Astrocyte (in vitro differentiated cells and primary cell): ENCODE measurements at regions not wholly inside any gene's neighbourhood (a gene's known extent, or its start where the extent isn't known, plus 50 kb on each side); places are given as distances from the start of the nearest gene placed in this dataset.

Experiments
- EZH2 ChIP-seq: IDR thresholded peaks from 2 replicates; pipeline ENCODE4 v1.6.1; 2012; ENCODE audit warnings: mild to moderate bottlenecking, low read length, inconsistent platforms; ENCODE audit not compliant: insufficient read depth
- TF ChIP-seq, protein P1 (sequence below): IDR thresholded peaks from 2 replicates; pipeline ENCODE4 v1.5.1; 2011; ENCODE audit warnings: low read depth, mild to moderate bottlenecking, inconsistent platforms, low read length, moderate library complexity; ENCODE audit not compliant: insufficient read depth

DNA sequence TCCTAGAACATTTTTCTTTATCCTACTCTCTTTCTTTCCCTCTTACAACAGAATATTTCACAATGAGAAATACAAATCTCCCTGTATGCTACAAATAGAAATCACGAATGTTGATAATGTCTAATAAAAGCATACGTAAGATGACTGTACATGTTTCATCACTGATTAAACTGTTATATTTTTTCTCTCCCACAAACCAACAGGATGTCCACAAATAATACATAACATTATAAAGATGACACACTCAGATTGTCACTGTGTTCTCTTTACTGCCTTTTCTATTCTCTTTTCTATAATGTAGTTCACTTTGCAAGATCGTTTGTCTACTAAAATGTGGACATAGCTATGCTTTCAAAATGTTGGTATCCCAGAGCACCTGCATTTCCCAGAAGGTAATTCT is 90.7 kb upstream of the PARP8 start:
- TF ChIP-seq, protein P1, sequence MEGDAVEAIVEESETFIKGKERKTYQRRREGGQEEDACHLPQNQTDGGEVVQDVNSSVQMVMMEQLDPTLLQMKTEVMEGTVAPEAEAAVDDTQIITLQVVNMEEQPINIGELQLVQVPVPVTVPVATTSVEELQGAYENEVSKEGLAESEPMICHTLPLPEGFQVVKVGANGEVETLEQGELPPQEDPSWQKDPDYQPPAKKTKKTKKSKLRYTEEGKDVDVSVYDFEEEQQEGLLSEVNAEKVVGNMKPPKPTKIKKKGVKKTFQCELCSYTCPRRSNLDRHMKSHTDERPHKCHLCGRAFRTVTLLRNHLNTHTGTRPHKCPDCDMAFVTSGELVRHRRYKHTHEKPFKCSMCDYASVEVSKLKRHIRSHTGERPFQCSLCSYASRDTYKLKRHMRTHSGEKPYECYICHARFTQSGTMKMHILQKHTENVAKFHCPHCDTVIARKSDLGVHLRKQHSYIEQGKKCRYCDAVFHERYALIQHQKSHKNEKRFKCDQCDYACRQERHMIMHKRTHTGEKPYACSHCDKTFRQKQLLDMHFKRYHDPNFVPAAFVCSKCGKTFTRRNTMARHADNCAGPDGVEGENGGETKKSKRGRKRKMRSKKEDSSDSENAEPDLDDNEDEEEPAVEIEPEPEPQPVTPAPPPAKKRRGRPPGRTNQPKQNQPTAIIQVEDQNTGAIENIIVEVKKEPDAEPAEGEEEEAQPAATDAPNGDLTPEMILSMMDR = no peak
- TF ChIP-seq EZH2 = no peak
